BJ (cell line): ENCODE measurements at regions not wholly inside any gene's neighbourhood (a gene's known extent, or its start where the extent isn't known, plus 50 kb on each side); places are given as distances from the start of the nearest gene placed in this dataset.

Experiments
- CTCF ChIA-PET: fragments of 350-600 bp; formaldehyde crosslinking; extraction: SDS; loops from one replicate; lab custom pipeline; 2021; ENCODE audit warnings: antibody characterized with exemption, inconsistent platforms; lab: Yijun Ruan, JAX
- POLR2A ChIA-PET: fragments of 300-600 bp; sonication (Branson Sonifier 250); formaldehyde crosslinking; extraction: SDS; loops from one replicate; lab custom pipeline; 2021; ENCODE audit warnings: antibody characterized with exemption; lab: Charles Lee
- DNase-seq: peaks from one replicate; pipeline ENCODE4 v3.0.0-alpha.2; 2011; ENCODE audit warnings: low read depth
- H3K27me3 ChIP-seq: 2 replicates; pipeline ENCODE4 v1.6.0; 2011; ENCODE audit warnings: low read length; ENCODE audit not compliant: control insufficient read depth, insufficient read depth
- H3K36me3 ChIP-seq: 2 replicates; pipeline ENCODE4 v1.5.1; 2011; ENCODE audit warnings: low read length; ENCODE audit not compliant: control insufficient read depth, insufficient read depth
- H3K4me3 ChIP-seq: 2 replicates; pipeline ENCODE4 v1.5.1; 2011; ENCODE audit warnings: low read depth, mild to moderate bottlenecking, control low read depth, low read length
- CTCF ChIP-seq: IDR thresholded peaks from 2 replicates; pipeline ENCODE4 v1.5.1; 2011; ENCODE audit warnings: low read depth, mild to moderate bottlenecking, control low read depth, inconsistent platforms, low read length, moderate library complexity; ENCODE audit not compliant: insufficient read depth

- Histone ChIP-seq H3K27me3 (no peaks in the 10 kb centered on the region), H3K4me3 (no peak overlapping the region), H3K36me3 (no peaks in the 10 kb centered on the region)
- DNase-seq: no peak
- CTCF ChIA-PET: no interaction called here
- POLR2A ChIA-PET: no interaction called here
- TF ChIP-seq CTCF: no peak
Observed at GRCh38 chr1:208741296-208741695, 497.1 kb upstream of the PLXNA2 start.

- Histone ChIP-seq H3K36me3 (no peaks in the 10 kb centered on the region), H3K27me3 (no peaks in the 10 kb centered on the region), H3K4me3 (no peak overlapping the region)
- ChIA-PET CTCF (no interaction called here), POLR2A (no interaction called here)
- no peak for DNase-seq
- TF ChIP-seq CTCF: no peak
Observed at GRCh38 chr1:208743361-208743760, 499.2 kb upstream of the PLXNA2 start.

GRCh38 chr1:208747979-208748378, 503.8 kb upstream of the PLXNA2 start:
- no peaks in the 10 kb centered on the region for H3K27me3 ChIP-seq
- CTCF ChIA-PET: no interaction called here
- TF ChIP-seq CTCF: no peak
- H3K36me3 ChIP-seq: no peaks in the 10 kb centered on the region
- no peak overlapping the region for H3K4me3 ChIP-seq
- no peak for DNase-seq
- POLR2A ChIA-PET: no interaction called here

GRCh38 chr1:208748387-208749165, 504.4 kb upstream of the PLXNA2 start:
- CTCF ChIA-PET: interaction anchor here (0.6 kb wide), 1 partner anchor 22 kb away, joined by 7 read pairs; no protein-coding TSS in a partner anchor
- no peak for TF ChIP-seq CTCF
- Histone ChIP-seq H3K36me3 (no peaks in the 10 kb centered on the region), H3K27me3 (no peaks in the 10 kb centered on the region), H3K4me3 (no peak overlapping the region)
- no peak for DNase-seq
- POLR2A ChIA-PET: no interaction called here

- Histone ChIP-seq H3K4me3 (no peak overlapping the region), H3K27me3 (no peaks in the 10 kb centered on the region), H3K36me3 (no peaks in the 10 kb centered on the region)
- TF ChIP-seq CTCF: no peak
- ChIA-PET CTCF (no interaction called here), POLR2A (no interaction called here)
- no peak for DNase-seq
Observed at GRCh38 chr1:208756339-208756981, 512.3 kb upstream of the PLXNA2 start.
